GM21528 (cell line): ENCODE measurements at regions not wholly inside any gene's neighbourhood (a gene's known extent, or its start where the extent isn't known, plus 50 kb on each side); places are given as distances from the start of the nearest gene placed in this dataset.
"Not testable (repeated sequence)": the region's sequence is repeated elsewhere in the genome, so short reads cannot be mapped to it uniquely, and the experiment has no call there.

Source experiments
- ATAC-seq: cut with Tn5 transposase; IDR thresholded peaks from one replicate; pipeline ENCODE4 v1.9.1; 2021; ENCODE audit warnings: mild to moderate bottlenecking, moderate library complexity; ENCODE audit not compliant: unreplicated experiment, low FRiP score

GRCh38 chr21:16438761-16439160 lies 709.0 kb downstream of the USP25 start:
- no peak for ATAC-seq

DNA sequence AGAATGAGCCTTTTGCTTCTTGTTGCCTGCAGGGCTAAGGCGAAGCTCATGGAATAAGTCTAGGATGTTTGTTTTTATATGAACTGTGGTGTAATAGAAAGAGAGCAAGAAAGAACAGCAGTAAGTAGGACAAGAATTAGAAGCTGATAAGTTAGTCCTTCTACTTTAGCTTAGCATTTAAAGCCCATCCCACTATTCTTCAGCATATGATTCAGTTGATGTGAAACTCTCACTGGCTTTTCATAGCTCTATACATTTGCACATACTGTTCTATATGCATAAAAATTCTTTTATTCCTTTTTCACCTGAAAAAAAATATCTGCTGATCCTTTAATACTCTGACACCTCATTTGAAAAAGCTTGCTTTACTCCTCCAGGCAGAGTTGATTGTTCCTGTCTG lies 712.0 kb downstream of the USP25 start:
- no peak for ATAC-seq

DNA sequence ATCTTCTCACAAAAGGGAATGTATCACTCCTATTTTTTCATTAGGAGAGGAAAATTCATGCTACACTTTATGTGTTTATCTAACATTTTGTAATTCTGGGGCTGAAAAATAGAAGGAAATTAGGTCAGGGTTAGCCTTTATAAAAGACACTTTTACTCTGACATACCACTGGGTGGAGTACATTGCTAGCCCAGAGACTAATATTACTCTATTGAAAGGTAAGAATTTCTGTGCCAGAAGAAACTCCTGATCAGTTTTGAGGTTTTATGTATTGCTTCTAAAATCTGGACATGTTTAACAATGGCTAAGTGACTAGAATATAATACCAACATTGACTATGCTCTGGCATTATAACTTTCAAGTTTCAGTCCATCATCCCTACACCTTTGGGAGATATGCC lies 724.6 kb downstream of the USP25 start:
- no peak for ATAC-seq

DNA sequence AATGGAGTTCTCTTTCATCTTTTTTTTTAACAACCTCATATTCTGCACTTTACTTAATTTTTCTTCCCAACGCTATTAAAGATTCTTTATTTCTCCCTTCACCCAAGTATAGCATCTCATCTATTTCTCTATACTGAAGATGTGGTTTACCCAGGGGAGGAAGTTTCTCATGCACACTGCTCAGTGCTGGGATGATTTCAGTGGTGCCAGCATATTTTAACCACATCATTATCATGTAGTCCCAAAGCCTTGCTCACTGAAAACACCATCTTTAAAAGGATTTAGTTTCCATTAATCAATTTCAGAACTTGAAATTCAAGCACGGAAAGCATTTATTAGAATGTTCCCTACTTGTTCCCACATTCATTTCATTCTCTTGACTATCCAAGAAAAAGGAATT lies 725.7 kb downstream of the USP25 start:
- no peak for ATAC-seq

GRCh38 chr21:16455978-16456377 lies 726.2 kb downstream of the USP25 start:
- no peak for ATAC-seq

- no peak for ATAC-seq
Measured at GRCh38 chr21:16457498-16457897, 727.7 kb downstream of the USP25 start.

GRCh38 chr21:16460936-16461335 lies 731.2 kb downstream of the USP25 start:
- ATAC-seq: no peak

- not testable (repeated sequence) for ATAC-seq
Measured at GRCh38 chr21:16464211-16464889, 734.6 kb downstream of the USP25 start.

- no peak for ATAC-seq
Measured at GRCh38 chr21:16468184-16468583, 738.4 kb downstream of the USP25 start.

- no peak for ATAC-seq
Measured at GRCh38 chr21:16473988-16474387, 744.2 kb downstream of the USP25 start.

DNA sequence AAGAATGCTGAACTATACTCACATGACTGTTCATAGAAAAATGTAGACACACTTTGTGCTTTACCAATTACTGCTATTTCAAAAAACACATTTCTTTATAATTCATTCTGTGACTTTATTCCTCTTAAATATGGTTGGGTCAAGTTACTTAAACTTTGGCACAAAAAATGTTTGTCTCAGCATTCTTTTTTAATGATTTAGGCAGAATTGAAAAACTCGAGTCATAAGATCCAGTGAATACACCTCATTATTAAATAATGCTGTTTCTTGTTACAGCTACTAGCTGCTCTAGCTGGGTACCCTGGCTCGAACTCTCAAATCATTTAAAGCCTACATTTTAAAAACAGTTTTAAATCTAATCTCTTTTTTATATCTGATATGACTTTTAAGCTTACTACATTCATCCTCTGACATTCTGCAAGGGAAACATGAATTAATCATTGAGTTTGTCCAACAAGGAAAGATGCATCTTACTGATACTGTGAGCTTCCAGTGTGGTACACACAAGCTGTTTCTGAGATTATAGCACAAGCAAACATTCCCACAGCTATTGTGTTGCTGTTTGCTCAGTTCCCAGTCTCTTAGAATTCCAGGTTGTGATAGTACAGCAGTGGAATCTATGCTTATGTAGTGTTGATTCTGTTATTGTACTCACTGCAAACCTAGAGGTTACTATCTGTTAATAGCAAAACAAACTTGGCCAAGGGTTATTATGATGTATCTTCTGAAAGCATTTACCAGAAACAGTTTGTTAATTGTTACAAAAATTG lies 746.5 kb downstream of the USP25 start:
- no peak for ATAC-seq

DNA sequence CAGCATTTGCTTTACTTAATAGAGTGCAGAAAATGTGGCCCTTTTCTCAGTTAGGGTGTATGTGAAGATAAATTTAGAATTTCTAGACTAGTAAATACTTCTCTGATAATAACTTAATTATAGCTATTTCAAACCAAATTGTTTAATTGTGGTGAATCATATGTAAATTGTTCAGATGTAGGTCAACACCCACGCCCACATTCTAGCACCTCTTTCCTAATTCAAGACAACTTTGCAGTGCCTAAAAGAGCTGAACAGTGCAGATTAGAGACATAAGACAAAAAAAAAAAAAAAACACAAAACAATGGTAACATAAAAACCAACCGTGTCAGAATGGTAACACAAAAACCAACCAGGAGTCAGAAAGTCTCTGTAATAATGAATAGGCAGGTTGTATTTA lies 758.3 kb downstream of the USP25 start:
- no peak for ATAC-seq

DNA sequence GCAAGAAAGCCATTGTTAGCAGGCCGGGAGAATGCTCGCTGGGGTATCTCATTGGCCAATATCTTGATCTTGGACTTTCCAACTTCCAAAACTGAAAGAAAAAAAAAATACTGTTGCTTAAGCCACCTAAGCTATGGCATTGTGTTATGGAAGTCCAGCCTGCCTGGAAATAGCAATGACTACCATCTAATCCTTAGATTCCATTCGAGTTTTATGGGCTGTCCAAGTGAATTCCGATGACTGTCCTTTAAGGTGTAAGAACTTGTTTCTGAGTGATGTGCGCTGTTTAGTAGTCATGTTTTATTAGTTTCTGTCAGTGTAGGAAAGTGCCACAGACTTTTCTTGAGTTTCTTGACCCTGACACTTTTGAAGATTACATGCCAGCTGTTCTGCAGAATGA lies 762.6 kb downstream of the USP25 start:
- no peak for ATAC-seq

DNA sequence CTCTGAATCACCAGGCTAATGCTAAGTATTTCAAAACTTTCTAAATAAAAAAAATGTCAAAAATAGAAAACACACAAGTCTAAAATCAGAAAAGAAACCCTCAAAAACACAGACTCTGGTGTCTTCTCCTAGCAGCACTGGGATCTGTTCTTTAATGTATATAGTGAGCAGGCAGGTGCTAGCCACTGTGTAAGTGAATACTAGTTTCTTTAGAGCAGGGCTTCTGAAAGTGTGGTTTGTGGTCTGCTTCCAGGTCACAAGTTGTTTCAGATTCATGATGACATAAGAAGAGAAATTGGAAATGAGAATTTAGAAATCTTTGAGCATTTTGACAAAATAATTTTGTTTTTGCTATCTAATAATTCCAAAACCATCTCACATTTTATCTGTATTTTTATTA lies 763.1 kb downstream of the USP25 start:
- ATAC-seq: no peak

- no peak for ATAC-seq
Measured at GRCh38 chr21:16496609-16497008, 766.8 kb downstream of the USP25 start.

- ATAC-seq: no peak
Measured at GRCh38 chr21:16500271-16500670, 770.5 kb downstream of the USP25 start.

DNA sequence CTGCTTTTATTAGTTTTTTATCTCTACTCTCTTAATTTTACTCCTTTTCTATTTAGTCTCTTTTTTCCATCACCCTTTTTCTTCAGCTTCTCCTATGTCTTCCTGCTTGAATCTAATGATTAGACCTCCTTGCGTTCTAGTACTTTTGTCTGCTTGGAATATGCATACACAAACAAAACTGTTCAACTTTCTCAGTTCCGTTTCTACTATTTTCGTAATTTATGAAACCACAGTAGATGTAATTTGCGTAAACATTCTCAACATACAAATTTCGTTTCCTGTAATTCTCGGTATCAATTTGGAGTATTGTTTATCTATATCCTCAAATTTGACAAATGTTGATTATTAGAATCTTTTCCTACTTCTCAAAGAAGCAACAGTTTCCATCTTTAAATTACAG lies 772.5 kb downstream of the USP25 start:
- ATAC-seq: no peak

DNA sequence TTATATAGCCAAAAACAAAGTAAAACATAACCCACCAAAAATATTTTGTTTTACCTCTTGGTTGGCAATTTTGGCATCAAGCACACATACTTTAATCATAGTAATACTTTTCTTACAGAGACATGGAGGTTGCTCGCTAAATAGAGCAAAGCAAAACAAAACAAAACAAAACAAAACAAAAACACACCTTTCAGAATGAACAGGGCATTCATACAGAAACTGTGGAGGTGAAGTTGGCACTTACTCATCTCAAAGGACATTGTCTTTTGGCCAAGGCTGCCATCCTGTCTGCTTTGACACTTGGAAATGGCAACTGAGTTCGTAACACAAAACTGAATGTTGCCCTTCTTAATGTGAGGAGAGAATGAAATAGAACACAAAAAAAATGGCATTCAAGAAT lies 773.1 kb downstream of the USP25 start:
- ATAC-seq: no peak

- no peak for ATAC-seq
Measured at GRCh38 chr21:16504281-16504680, 774.5 kb downstream of the USP25 start.

DNA sequence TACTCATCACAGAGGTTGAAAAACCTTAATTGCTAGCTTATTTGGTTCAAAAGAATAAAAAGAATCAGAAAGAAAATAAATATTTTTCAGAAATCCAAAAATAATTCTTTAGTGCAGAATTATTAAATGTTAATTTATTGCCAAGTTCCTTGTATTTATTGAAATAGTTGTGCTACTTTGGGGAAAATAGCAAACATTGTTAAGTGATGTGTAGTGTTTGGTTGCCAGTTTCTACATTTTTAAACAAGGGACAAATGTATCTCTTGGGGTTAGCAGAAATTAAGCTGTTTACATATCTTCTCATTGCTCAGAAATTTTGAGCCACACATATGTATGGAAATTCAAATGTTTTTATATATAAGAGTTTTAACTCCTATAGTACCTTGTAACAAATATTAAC lies 775.0 kb downstream of the USP25 start:
- no peak for ATAC-seq

DNA sequence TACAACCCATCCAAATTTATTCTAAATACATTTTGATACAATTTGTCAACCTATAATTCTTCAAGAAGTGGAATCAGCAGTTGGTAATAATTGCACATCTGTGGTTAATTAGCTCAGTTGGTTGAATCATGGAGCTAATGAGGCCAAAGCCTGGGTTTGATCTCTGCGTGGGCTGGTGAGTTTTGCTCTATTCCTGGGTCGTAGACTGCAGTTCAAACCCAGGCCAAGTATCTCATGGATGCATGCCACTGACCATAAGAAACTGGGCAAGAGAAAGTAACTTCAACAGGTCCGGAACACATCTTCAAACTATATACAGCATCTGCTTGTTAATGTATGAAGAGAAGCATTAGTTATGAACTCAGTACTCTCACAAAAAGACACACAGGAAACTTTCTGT lies 779.7 kb downstream of the USP25 start:
- no peak for ATAC-seq

- ATAC-seq: no peak
Measured at GRCh38 chr21:16514316-16514715, 784.5 kb downstream of the USP25 start.
